OCI-LY3 (cell line): ENCODE measurements at regions not wholly inside any gene's neighbourhood (a gene's known extent, or its start where the extent isn't known, plus 50 kb on each side); places are given as distances from the start of the nearest gene placed in this dataset.
"Not testable (repeated sequence)": the region's sequence is repeated elsewhere in the genome, so short reads cannot be mapped to it uniquely, and the experiment has no call there.

Experiments
- CTCF ChIP-seq: fragments of 200-600, 300-600 bp; sonication (generic); IDR thresholded peaks from 2 replicates; pipeline ENCODE4 v1.5.1; 2014; ENCODE audit warnings: antibody characterized with exemption, low read length, low read depth
- EZH2phosphoT487 ChIP-seq: fragments of 200-600 bp; shearing (Covaris generic); IDR thresholded peaks from 2 replicates; pipeline ENCODE4 v1.6.1; 2018; ENCODE audit warnings: antibody characterized with exemption, mixed run types, low read depth

- not testable (repeated sequence) for TF ChIP-seq CTCF, EZH2phosphoT487
These were observed 51.4 kb upstream of the TP53BP2 start for GRCh38 chr1:223897097-223897496.
